ENCODE measurements at regions not wholly inside any gene's neighbourhood (a gene's known extent, or its start where the extent isn't known, plus 50 kb on each side); places are given as distances from the start of the nearest gene placed in this dataset.
"Not testable (repeated sequence)": the region's sequence is repeated elsewhere in the genome, so short reads cannot be mapped to it uniquely, and the experiment has no call there.

DNA sequence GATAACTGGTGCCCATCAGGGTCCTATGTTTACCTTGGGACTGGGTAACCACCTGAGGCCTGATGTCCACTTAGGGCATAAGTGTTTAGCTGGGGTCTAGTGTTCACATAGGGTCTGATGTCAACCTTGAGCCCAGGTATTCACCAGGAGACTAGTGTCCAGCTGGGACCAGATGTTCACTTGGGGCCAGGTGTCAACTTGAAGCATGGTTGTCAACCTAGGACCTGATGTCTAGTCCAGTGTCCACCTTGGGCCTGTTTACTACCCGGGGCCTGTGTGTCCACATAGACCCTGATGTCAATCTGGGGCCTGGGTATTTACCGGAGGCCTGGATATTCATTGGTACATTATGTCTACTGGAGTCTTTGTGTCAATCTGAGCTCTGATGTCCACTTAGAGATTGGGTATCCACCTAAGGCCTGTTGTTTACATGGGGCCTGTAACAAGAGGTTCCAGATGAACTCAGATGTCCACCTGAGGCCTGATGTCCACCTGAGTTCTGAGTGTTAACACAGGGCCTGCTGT is 1491.2 kb upstream of the TPTE start:
- not testable (repeated sequence) for H3K27me3 Mint-ChIP-seq (ENCODE audit: low read depth in 3 of 3)
- peaks cover 16 to 64% of the 10 kb centered on the region in 2 donors for H3K9me3 ChIP-seq (replicated peaks in 1 of 2; ENCODE audit: control insufficient read depth in 1 of 2, insufficient read depth in 1 of 2, low read length in 2 of 2)

GRCh38 chr21:9031482-9032374 is 1489.7 kb upstream of the TPTE start:
- H3K27ac ChIP-seq (ENCODE audit: low read depth in 1 of 2, low read length in 2 of 2); H3K79me2 ChIP-seq (ENCODE audit: insufficient read depth, low read length); H4K20me1 ChIP-seq (ENCODE audit: insufficient read depth, low read length); H3K36me3 Mint-ChIP-seq; H3K4me1 Mint-ChIP-seq; intact Hi-C loops (cut with micrococcal nuclease); H3K4me1 ChIP-seq (ENCODE audit: control insufficient read depth in 1 of 2, insufficient read depth in 2 of 2, low read length in 2 of 2); H3K9ac ChIP-seq (ENCODE audit: insufficient read depth, low read length, poor library complexity, severe bottlenecking); H3K4me3 ChIP-seq (replicated peaks in 1 of 3; ENCODE audit: low read depth in 2 of 3, low read length in 3 of 3); H3K27ac Mint-ChIP-seq; H3K4me2 ChIP-seq (replicated peaks; ENCODE audit: extremely low read depth, low read length, poor library complexity, severe bottlenecking); H3K27me3 ChIP-seq (ENCODE audit: control insufficient read depth in 2 of 2, insufficient read depth in 2 of 2, low read length in 2 of 2); H2AFZ ChIP-seq (ENCODE audit: insufficient read depth, low read depth, low read length, poor library complexity, severe bottlenecking); H3K36me3 ChIP-seq (replicated peaks in 1 of 2; ENCODE audit: control insufficient read depth in 1 of 2, insufficient read depth in 2 of 2, low read length in 2 of 2); H3K4me3 Mint-ChIP-seq; DNase-seq; H3K27me3 Mint-ChIP-seq (ENCODE audit: low read depth in 3 of 3): not testable (repeated sequence)
- 56% methylated on average over 2 of the region's 5 CpGs for WGBS (ENCODE audit: insufficient coverage)
- H3K9me3 ChIP-seq (replicated peaks in 1 of 2; ENCODE audit: control insufficient read depth in 1 of 2, insufficient read depth in 1 of 2, low read length in 2 of 2): peaks cover 16 to 75% of the 10 kb centered on the region in 2 donors
- H3K9me3 Mint-ChIP-seq: peaks cover 2 to 51% (median 30%) of the 10 kb centered on the region in 7 donors

More for the DNA sequence above, 1491.2 kb upstream of the TPTE start:
- H3K36me3 Mint-ChIP-seq; H3K27ac ChIP-seq (ENCODE audit: low read depth in 1 of 2, low read length in 2 of 2); H3K27ac Mint-ChIP-seq; H3K4me3 Mint-ChIP-seq; H2AFZ ChIP-seq (ENCODE audit: insufficient read depth, low read depth, low read length, poor library complexity, severe bottlenecking); H3K4me3 ChIP-seq (replicated peaks in 1 of 3; ENCODE audit: low read depth in 2 of 3, low read length in 3 of 3); H3K4me2 ChIP-seq (replicated peaks; ENCODE audit: extremely low read depth, low read length, poor library complexity, severe bottlenecking); H3K4me1 Mint-ChIP-seq; H3K79me2 ChIP-seq (ENCODE audit: insufficient read depth, low read length); intact Hi-C loops (cut with micrococcal nuclease); H3K27me3 ChIP-seq (ENCODE audit: control insufficient read depth in 2 of 2, insufficient read depth in 2 of 2, low read length in 2 of 2); H3K9ac ChIP-seq (ENCODE audit: insufficient read depth, low read length, poor library complexity, severe bottlenecking); H4K20me1 ChIP-seq (ENCODE audit: insufficient read depth, low read length); H3K36me3 ChIP-seq (replicated peaks in 1 of 2; ENCODE audit: control insufficient read depth in 1 of 2, insufficient read depth in 2 of 2, low read length in 2 of 2); DNase-seq; H3K4me1 ChIP-seq (ENCODE audit: control insufficient read depth in 1 of 2, insufficient read depth in 2 of 2, low read length in 2 of 2): not testable (repeated sequence)
- peaks cover 4 to 50% (median 37%) of the 10 kb centered on the region in 7 donors for H3K9me3 Mint-ChIP-seq
- no CpG with 5 or more reads among the region's 2 CpGs for WGBS (ENCODE audit: insufficient coverage)

DNA sequence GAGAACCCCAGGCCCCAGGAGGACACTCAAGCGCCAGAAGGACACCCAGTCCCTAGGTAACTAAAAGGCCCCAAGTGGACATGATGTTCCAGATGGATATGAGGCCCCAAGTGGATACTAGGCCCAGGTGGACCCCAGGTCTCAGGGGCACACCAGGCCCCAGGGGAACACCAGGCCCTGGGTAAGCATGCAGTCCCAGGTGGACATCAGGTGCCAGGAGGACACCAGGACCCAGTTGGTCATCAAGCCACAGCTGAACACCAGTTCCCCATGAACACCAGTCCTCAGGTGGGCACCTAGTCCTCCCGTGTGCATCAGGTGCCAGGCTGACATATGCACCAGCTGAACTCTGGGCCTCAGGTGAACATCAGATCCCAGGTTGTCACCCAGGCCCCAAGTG is 1488.8 kb upstream of the TPTE start:
- H3K4me3 ChIP-seq (replicated peaks in 1 of 3; ENCODE audit: low read depth in 2 of 3, low read length in 3 of 3); H3K4me1 ChIP-seq (ENCODE audit: control insufficient read depth in 1 of 2, insufficient read depth in 2 of 2, low read length in 2 of 2); H3K27me3 ChIP-seq (ENCODE audit: control insufficient read depth in 2 of 2, insufficient read depth in 2 of 2, low read length in 2 of 2); DNase-seq; H3K36me3 ChIP-seq (replicated peaks in 1 of 2; ENCODE audit: control insufficient read depth in 1 of 2, insufficient read depth in 2 of 2, low read length in 2 of 2); H3K27ac ChIP-seq (ENCODE audit: low read depth in 1 of 2, low read length in 2 of 2); intact Hi-C loops (cut with micrococcal nuclease); H3K27ac Mint-ChIP-seq; H3K4me2 ChIP-seq (replicated peaks; ENCODE audit: extremely low read depth, low read length, poor library complexity, severe bottlenecking); H4K20me1 ChIP-seq (ENCODE audit: insufficient read depth, low read length); H3K4me3 Mint-ChIP-seq; H3K9ac ChIP-seq (ENCODE audit: insufficient read depth, low read length, poor library complexity, severe bottlenecking); H3K36me3 Mint-ChIP-seq; H3K27me3 Mint-ChIP-seq (ENCODE audit: low read depth in 3 of 3); H3K79me2 ChIP-seq (ENCODE audit: insufficient read depth, low read length); H3K4me1 Mint-ChIP-seq; H2AFZ ChIP-seq (ENCODE audit: insufficient read depth, low read depth, low read length, poor library complexity, severe bottlenecking): not testable (repeated sequence)
- H3K9me3 ChIP-seq (replicated peaks in 1 of 2; ENCODE audit: control insufficient read depth in 1 of 2, insufficient read depth in 1 of 2, low read length in 2 of 2): peaks cover 16 to 76% of the 10 kb centered on the region in 2 donors
- H3K9me3 Mint-ChIP-seq: peaks cover 2 to 52% (median 32%) of the 10 kb centered on the region in 7 donors
- WGBS (ENCODE audit: insufficient coverage): no CpG with 5 or more reads among the region's 2 CpGs

- H3K36me3 Mint-ChIP-seq; intact Hi-C loops (cut with micrococcal nuclease); H3K27ac ChIP-seq (ENCODE audit: low read depth in 1 of 2, low read length in 2 of 2); H3K4me2 ChIP-seq (replicated peaks; ENCODE audit: extremely low read depth, low read length, poor library complexity, severe bottlenecking); H3K27me3 Mint-ChIP-seq (ENCODE audit: low read depth in 3 of 3); H3K27me3 ChIP-seq (ENCODE audit: control insufficient read depth in 2 of 2, insufficient read depth in 2 of 2, low read length in 2 of 2); DNase-seq; H3K4me3 Mint-ChIP-seq; H4K20me1 ChIP-seq (ENCODE audit: insufficient read depth, low read length); H3K4me1 ChIP-seq (ENCODE audit: control insufficient read depth in 1 of 2, insufficient read depth in 2 of 2, low read length in 2 of 2); H3K4me3 ChIP-seq (replicated peaks in 1 of 3; ENCODE audit: low read depth in 2 of 3, low read length in 3 of 3); H3K27ac Mint-ChIP-seq; H3K9ac ChIP-seq (ENCODE audit: insufficient read depth, low read length, poor library complexity, severe bottlenecking); H2AFZ ChIP-seq (ENCODE audit: insufficient read depth, low read depth, low read length, poor library complexity, severe bottlenecking); H3K79me2 ChIP-seq (ENCODE audit: insufficient read depth, low read length); H3K36me3 ChIP-seq (replicated peaks in 1 of 2; ENCODE audit: control insufficient read depth in 1 of 2, insufficient read depth in 2 of 2, low read length in 2 of 2); H3K4me1 Mint-ChIP-seq: not testable (repeated sequence)
- peaks cover 2 to 52% (median 29%) of the 10 kb centered on the region in 7 donors for H3K9me3 Mint-ChIP-seq
- 78% methylated on average over 2 of the region's 8 CpGs for WGBS (ENCODE audit: insufficient coverage)
- H3K9me3 ChIP-seq (replicated peaks in 1 of 2; ENCODE audit: control insufficient read depth in 1 of 2, insufficient read depth in 1 of 2, low read length in 2 of 2): peaks cover 12 to 78% of the 10 kb centered on the region in 2 donors
Observed at GRCh38 chr21:9033295-9033694, 1488.1 kb upstream of the TPTE start.

All from CD14-positive monocyte (primary cell).